Cerebellar nuclear complex (tissue), 1 donor: ENCODE measurements at regions not wholly inside any gene's neighbourhood (a gene's known extent, or its start where the extent isn't known, plus 50 kb on each side); places are given as distances from the start of the nearest gene placed in this dataset.
"Not testable (repeated sequence)": the region's sequence is repeated elsewhere in the genome, so short reads cannot be mapped to it uniquely, and the experiment has no call there.

Experiments used
- DNase-seq, 2 experiments: peaks; one replicate each; lab custom pipeline; 2025; lab: John Stamatoyannopoulos, UW

DNA sequence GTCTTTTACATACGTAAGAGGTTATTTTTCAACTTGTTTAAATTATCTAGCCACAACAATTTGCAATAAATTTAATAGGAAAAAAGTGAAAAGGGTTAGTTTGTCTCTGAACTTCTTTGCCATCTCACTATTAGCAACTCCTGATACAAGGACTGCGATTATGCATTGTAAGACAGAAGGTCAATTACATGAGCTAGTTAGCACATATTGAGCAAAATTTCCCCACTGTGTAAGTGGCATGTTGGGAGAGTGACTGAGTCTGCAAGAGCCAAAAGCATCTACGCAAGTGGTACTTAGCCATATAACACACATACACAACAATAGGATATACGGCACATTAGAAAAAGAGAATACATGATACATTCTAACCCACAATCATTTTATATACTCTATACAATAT, 927.2 kb downstream of the STPG2 start:
- no peak for DNase-seq

DNA sequence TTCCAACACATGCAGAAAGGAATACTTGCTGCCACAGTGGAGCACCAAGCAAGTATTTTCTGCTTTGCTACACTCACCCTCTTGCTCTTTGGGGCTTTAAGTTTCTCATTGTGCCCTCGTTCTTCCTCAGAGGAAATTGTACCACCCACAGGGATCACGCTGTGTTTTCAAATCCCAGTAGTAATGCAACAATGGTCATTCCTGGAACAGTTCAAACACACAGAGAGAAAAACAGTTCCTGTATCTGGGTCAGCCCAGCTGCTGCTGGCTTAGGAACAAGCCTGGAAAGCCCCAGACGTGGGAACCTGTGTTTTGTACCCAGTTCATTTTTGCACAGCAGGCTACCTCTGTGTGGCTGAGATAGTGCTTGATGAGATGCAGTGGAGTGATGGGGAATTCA, 907.8 kb downstream of the STPG2 start:
- no peak for DNase-seq

DNA sequence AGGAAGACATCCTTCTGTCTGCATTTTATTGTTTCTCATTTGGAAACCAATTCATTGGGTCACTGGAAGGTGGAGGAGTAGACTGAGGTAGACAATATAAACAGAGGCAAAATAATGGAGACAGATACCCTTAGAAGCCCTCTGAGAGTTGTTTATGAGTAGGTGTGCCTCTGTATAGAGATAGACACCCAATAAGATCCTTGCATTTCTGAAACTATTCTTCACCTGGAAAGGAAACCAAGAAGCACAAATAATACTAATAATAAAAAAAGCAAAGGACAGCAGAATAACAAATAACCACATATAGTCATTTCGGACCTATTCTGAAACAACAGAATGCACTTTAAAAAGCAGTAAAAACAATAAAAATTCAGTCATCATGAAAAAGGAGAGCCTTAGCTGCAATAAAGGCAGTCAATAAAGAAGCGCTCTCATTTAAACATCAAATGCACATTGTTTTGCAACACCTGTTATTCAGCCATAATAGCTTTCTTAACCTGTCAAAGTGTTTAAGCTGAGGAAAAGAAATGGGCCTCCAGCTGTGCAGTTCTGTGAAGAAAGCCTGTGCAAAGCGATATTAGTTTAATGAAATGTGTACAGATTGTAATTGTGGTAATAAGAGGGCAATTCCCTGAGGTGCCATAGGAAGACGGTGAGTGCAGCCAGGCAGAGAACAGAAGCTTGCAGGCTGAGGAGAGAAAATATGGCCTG, 904.2 kb downstream of the STPG2 start:
- no peak for DNase-seq

DNA sequence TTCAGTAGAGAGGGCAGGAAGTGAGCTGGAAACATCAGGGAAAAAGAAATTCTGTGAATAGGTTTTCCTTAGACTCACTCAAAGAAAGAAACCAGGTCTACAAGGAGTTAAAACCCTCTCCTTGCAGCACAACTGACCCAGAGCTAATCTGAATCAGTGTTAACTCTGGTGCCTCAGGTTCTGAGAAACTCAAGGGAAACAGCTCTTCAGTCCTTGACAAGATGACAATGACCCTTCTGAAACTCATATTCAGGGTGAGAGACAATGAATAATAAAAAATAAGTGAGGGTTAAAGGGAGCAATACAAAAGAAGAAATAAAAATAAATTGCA, 903.6 kb downstream of the STPG2 start:
- DNase-seq, result no peak

DNA sequence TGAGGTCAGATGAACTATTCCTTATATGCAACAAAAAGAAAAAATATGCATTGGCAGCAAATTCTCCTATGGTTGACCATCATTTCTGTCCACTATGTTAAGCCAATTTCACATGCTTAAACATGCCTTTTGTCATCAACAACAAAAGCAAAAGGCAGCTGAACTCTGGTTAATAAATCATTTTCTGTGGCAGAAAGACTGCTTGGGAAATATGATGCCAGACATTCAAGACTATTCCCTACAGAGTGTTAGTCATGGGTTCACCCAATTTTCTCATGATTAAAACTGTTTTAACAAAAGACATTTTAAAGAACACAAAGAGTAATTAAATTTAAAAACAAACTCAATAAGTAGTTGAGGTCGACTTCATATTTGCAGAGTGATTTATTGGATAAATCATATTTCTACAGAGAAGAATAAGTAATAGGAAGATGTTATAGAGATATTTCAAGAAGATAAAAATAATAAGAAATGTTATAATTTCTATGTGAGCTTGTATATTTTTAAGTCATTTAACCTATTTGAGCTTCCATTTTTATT, 890.6 kb downstream of the STPG2 start:
- no peak for DNase-seq

DNA sequence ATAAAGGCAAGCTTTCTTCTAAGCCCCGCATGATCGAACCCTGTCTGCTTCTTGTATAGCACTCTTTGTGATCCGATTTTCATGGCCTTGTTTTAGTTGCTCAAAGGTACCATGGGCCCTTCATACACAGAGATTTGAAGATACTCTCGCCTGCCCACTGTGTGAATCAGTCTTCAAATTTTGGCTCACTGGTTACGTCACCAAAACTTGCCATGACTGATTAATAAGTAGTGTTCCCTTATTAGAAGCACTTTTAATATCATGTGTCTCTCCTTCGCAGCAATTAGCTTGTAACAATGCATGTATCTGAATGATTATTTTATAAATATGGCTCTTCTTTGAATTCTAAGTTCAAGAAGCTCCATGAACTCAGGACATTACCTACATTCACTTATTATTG, 880.5 kb downstream of the STPG2 start:
- no peak for DNase-seq

DNA sequence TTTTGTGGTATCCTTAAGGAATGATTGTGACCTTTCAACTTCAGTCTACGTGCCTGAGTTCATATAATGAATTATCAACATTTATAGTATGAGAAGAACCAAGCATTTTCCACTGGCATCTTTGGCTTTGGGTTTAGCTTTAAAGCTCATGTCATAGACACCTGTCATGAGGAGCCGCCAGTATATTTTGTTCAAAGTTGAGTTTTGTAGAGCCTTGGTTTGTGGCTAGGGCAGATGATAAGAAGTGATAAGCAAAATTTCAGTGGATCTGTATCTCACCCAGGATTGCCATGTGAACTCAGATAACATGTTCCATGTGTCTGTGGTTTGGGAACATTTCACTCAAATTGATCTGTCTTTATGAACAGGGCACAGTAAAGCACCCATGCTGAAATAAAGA, 873.2 kb downstream of the STPG2 start:
- no peak for DNase-seq

DNA sequence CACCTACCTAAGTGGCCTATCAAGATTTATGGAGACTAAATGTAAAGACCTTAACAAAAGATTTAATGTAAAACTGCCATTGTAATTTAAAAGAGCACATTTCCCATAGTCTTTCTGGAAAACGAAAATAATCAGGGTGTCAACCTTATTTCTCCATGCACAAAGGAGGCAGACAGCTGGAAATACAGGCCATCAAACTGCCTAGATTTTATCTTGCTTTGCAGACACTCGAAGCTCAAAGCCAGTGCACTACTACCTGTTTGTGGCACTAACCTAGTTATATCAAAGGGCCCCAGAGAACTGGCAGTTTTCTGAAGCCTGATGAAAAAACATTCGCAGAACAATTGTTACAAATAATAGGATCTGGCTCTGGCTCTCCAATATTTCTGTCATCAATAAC, 863.9 kb downstream of the STPG2 start:
- no peak for DNase-seq

DNA sequence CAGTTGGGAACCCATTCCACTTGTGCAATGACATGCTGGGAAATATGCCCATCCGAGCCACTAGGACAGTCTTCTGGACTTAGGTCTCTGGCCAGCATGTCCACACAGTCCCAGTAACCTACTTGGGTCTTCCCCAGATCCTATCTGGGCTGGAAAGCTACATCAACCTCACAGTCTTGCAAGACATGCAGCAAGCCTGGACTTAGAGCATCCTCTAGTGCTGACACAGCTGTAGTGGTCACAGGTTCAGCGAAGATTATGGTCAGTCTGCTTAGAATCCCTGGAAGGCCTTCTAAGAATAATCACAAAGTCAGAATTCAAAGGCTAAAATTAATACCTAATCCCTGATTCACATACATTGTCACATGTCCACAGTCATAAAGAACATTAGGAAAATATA, 842.7 kb downstream of the STPG2 start:
- DNase-seq, result no peak

DNA sequence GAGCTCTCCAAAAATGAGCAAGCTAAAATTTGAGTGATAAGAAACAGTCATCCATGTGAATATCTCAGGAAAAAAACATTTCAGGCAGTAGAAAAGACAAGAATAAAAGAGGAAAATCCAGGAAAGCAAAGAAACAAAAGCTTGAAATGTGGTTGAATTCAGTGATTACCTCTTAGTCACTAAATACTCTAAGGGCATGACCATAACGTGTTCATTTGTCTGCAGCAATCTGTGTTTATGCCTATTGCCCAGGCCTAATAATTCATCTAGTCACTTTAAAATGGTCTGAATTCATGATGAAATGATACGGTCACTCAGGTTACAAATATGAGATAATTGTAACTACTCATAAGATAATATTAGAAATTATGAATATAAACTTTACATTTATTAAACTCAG, 837.9 kb downstream of the STPG2 start:
- no peak for DNase-seq

DNA sequence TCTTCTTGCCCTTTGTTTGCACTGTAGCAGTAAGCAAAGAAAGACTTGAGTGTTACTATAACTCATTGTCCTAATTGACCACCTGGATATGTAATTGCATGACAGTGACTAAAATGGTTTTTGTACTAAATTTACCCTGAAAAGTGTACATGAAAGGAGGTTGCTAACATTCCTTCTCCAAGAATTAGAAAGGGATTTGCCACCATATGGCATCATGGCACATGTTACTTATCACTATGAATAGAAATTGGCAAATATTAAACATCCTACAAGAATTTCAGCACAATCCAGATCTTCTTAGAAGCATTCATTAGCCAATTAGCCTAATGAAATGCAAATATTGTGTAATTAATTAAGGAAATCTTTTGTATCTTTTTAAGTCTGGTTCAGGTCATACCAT, 834.2 kb downstream of the STPG2 start:
- DNase-seq, result no peak

DNA sequence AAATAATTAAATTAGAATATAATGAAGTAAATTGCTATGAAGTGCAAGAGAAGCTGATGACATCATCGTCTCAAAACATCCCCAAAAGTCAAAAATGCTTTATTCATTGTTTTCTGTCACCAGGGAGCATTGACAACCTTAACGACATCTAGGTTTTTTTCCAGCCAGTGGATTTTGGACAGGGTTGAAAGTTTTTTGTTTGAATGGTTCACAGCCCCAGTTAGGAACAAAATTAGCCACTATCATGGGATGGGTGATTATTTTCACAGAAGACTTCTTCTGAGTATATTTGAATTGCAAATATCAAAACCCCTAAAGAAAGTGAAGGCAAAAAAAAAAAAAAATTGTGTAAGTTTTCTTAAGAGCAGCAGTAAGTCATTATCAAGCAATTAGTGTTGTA, 826.1 kb downstream of the STPG2 start:
- DNase-seq, result no peak

DNA sequence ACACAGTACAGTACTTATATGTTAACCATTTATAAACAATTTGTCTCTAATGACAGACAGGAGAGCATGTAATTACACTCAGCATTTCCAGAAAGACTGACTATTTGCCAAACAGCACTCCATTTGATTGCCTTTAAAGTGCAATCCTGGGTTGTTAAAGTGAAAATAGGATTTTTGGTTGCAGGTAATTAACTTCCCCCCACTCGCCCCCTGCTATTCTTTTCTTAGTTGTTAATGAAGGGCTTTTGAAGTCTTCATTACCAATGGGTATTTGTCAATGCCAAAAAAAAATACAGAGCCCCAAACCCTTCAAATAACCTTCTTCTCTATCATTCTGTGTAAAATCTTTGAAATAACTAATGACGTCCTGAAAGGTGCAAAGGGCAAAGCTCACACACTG, 825.6 kb downstream of the STPG2 start:
- DNase-seq, result no peak

DNA sequence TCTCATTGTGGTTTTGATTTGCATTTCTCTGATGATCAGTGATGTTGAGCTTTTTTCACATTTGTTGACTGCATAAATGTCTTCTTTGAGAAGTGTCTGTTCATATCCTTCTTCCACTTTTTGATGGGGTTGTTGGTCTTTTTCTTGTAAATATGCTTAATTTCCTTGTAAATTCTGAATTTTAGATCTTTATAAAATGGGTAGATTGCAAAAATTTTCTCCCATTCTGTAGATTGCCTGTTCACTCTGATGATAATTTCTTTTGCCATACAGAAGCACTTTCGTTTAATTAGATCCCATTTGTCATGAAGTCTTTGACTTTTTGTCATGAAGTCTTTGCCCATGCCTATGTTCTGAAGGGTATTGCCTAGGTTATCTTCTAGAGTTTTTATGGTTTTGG, 817.5 kb downstream of the STPG2 start:
- not testable (repeated sequence) for DNase-seq

DNA sequence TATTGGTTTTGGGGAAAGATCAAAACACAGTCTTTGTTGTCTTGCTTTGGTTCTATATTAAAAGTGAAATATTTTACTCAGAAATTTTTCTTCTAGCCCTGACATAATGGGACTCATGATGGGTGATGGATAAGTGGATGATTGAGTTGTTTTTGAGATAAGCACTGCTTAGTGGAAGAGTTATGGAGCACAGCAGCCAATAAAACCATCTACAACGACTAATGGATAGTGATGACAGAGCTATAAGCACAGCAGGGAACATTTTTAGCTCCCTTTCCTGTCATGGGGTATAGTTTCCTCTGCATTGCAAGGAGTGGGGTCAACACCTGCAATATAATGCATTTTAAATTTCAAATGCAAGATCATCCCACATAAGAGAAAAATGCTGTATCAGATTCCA, 812.4 kb downstream of the STPG2 start:
- no peak for DNase-seq

DNA sequence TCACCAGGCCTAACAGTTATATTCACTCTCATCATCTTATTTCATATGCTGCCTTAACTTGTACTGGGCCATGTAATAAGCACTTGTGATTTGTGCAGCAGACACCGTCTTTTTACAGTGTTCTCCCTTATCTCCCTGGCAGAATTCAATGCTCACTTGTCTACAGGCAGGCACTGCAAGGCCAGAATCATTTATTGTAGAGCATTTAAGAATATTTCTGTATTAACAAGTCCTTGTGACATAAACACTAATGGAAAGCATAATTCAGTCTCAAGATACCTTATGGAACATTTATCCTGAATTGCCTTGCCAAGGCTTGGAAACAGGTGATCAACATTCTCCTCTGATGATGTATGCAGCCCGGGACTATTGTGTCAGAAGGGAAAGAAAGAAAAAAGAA, 808.9 kb downstream of the STPG2 start:
- no peak for DNase-seq

DNA sequence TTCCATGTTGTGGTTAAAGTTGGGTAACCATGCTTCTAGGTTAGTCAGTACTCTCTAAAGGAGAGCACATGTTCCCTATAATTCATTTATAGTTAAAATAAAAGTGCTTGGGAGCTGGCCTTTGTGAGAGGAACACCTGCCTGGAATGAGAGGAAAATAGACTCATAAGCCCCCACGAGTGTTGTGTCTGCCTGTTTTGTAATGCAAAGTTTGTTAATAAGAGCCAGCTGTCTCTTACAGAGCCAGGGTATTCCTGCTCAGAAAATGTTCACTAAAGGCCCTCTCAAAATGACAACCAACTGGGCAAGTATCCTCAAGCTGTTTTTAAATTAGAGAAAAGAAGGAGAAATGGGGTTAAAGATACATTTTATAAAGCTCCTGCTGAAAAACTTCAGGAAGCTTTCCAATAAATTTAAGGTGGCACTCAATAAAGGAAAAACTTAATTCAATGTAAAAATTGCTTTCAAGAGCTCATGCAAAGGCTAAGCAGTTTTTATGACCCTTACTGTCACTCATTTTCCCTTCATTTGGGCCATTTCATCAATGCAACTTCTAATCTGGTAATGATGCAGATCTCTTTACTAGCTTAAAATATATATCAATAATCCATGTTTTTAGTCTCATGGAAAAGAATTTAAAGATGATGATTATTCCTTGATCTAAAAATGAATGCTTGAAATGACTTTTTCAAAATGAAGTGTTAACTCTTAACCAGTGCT, 793.6 kb downstream of the STPG2 start:
- DNase-seq, result no peak

DNA sequence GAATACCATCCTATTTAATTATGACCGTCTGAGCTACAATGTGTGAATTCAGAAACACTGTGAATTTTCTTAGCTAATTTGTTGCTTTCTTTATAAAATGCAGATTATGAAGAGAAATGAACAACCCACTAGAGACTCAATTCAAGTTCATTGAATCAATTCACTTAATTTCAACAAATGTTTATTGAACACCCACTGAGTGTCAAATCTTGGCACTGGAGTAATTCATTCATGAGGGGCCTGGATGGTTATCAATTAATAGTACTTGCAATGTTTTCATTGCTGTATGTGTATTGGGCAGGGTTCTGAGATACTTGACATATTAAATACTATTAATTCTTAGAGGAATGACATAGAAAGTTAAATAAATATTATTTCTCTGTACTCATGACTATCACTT, 789.4 kb downstream of the STPG2 start:
- DNase-seq, result no peak

DNA sequence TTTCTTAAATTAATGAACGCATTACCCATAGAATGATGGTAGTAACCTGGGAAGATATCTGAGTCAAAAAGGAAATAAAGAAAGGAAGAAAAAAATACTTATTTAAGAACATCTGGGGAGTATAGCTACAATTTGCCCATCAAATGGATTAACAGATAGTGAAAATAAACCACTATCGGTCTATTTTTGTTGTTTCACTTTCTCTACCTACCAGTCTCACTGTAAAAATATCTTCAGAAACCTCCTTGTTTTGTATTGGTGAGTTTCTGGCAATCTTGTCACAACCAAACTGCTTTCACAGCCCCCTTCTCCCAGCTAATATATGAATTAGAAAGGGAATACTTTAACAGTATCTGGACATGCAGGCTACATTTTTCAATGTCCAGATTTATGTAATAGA, 783.5 kb downstream of the STPG2 start:
- no peak for DNase-seq

DNA sequence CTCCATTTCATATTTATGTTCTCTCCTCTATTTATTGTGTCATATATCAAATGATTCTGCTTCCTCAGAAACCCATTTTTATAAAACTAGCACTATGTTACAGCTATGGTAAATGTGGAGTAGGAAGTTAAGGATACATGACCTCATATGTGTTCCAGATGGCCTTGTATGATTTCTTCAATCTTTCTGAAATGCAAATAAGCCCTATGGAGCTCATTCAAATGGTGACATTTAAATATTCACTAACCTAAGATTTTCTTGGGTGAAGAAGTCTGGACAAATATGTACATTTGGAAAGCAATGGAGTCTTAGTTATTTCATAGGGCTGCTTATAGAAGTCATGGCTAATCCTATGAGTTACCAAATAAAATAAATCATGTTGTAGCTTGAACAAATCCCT, 782.5 kb downstream of the STPG2 start:
- DNase-seq, result no peak

DNA sequence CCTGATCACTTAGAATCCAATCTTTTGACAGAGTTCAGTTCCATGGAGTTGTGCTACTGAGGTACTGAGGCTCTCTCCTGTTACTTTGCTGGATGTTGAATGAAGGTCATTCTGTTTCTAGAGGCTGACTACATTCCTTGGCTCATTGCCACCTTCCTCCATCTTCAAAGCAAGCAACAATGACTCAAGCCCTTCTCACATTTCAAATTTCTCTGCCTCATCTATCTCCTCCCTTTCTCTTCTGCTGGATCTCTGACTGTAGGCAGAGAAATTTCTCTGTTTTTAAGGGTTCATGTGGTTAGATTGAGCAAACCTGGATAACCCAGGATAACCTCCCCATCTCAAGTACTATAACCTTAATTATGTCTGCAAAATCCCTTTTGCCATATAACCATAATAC, 775.4 kb downstream of the STPG2 start:
- no peak for DNase-seq

DNA sequence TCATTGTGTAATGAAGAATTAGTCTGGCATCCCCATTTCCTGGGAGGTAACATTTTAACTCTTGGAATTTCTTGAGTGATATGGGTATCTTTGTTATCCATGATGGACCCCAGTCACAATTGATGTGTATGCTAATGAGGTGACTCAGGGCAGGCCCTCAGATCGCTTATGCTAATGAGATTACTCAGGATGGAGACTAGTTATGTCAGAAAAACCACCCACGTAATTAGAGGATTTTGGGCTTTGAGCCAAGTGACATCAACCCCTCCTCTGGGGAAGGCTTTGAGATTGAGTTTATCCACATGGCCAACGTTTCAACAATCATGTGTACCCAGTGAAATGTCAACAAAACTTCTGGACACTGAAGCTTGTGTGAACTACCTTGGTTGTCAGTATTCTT, 772.7 kb downstream of the STPG2 start:
- DNase-seq, result no peak

DNA sequence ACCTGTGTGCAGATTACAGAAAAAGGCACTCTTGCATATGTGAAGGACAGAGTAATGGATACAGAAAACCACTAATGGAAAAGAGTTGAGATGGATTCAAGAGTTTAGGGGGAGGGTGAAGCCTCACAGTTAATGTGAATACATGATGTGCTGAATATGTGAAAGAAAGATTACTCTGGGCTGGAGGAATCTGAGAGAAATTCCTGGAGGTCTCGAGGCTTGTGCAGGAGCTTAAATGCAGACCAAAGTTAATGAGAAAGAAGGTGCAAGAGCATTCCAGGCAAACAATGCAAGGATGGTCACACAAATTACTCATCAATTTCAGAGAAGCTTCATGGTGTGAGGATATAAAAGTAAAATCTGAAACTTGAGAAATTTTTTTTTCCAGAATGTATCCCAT, 768.8 kb downstream of the STPG2 start:
- DNase-seq, result no peak

DNA sequence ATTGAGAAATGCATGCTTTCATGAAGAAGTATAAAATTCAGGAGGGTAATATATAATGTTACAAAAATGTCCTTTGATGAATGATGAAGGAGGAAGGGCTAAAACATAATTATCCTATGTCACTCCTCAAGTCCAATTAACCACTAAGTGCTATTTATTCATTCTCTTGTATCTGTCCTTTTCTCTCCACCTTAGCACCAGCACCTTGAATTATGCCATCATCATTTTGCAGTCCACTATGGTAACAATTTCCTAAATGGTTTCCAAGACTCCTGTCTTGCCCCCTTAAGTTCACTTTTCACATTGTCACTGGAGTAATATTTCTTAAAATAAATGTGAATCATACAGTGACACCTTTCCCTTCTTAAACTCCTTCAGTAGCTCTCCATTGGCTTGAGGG, 756.3 kb downstream of the STPG2 start:
- no peak for DNase-seq
